H9 (cell line): ENCODE measurements at regions not wholly inside any gene's neighbourhood (a gene's known extent, or its start where the extent isn't known, plus 50 kb on each side); places are given as distances from the start of the nearest gene placed in this dataset.

Source experiments
- DNase-seq: peaks from one replicate; pipeline ENCODE4 v3.0.0-alpha.2; 2017
- H2AFZ ChIP-seq: one replicate; pipeline ENCODE4 v1.6.1; 2013; ENCODE audit warnings: mild to moderate bottlenecking, low read length, control low read depth, moderate library complexity
- H2AK5ac ChIP-seq: 2 replicates; pipeline ENCODE4 v1.6.1; 2013; ENCODE audit warnings: low read length, control low read depth, mixed read lengths; ENCODE audit not compliant: insufficient read length
- H2BK120ac ChIP-seq: one replicate; pipeline ENCODE4 v1.6.1; 2013; ENCODE audit warnings: low read depth, mild to moderate bottlenecking, low read length, control low read depth, inconsistent platforms; ENCODE audit not compliant: poor library complexity, severe bottlenecking
- H2BK12ac ChIP-seq: 2 replicates; pipeline ENCODE4 v1.6.1; 2013; ENCODE audit warnings: low read length, control low read depth, mixed read lengths, low read depth; ENCODE audit not compliant: insufficient read length
- H2BK15ac ChIP-seq: 2 replicates; pipeline ENCODE4 v1.6.1; 2013; ENCODE audit warnings: low read depth, low read length, control low read depth
- H2BK20ac ChIP-seq: one replicate; pipeline ENCODE4 v1.6.1; 2013; ENCODE audit warnings: low read depth, mild to moderate bottlenecking, low read length, control low read depth, inconsistent platforms; ENCODE audit not compliant: poor library complexity, severe bottlenecking
- H2BK5ac ChIP-seq: 2 replicates; pipeline ENCODE4 v1.6.1; 2013; ENCODE audit warnings: low read length, control low read depth, mixed read lengths; ENCODE audit not compliant: insufficient read length
- H3K14ac ChIP-seq: 2 replicates; pipeline ENCODE4 v1.6.1; 2013; ENCODE audit warnings: low read length, control low read depth; ENCODE audit not compliant: insufficient read depth
- H3K18ac ChIP-seq: 2 replicates; pipeline ENCODE4 v1.6.1; 2013; ENCODE audit warnings: low read depth, mild to moderate bottlenecking, mixed read lengths, low read length, control low read depth; ENCODE audit not compliant: insufficient read length
- H3K23ac ChIP-seq: 2 replicates; pipeline ENCODE4 v1.6.1; 2013; ENCODE audit warnings: low read length, control low read depth, mixed read lengths, low read depth; ENCODE audit not compliant: insufficient read length
- H3K23me2 ChIP-seq: 2 replicates; pipeline ENCODE4 v1.6.1; 2013; ENCODE audit warnings: low read depth, mild to moderate bottlenecking, mixed read lengths, low read length, control low read depth; ENCODE audit not compliant: insufficient read length, poor library complexity, severe bottlenecking
- H3K27ac ChIP-seq: 2 replicates; pipeline ENCODE4 v1.5.1; 2013; ENCODE audit warnings: low read length, control low read depth, mixed read lengths, low read depth; ENCODE audit not compliant: insufficient read length
- H3K27me3 ChIP-seq: 2 replicates; pipeline ENCODE4 v1.6.1; 2013; ENCODE audit warnings: low read length, control low read depth, inconsistent platforms; ENCODE audit not compliant: insufficient read depth
- H3K4ac ChIP-seq: 2 replicates; pipeline ENCODE4 v1.6.1; 2013; ENCODE audit warnings: low read depth, mild to moderate bottlenecking, control low read depth, inconsistent platforms, low read length, moderate library complexity
- H3K4me1 ChIP-seq: 2 replicates; pipeline ENCODE4 v1.6.1; 2013; ENCODE audit warnings: low read length, control low read depth, inconsistent platforms; ENCODE audit not compliant: insufficient read depth
- H3K4me2 ChIP-seq: 2 replicates; pipeline ENCODE4 v1.6.1; 2013; ENCODE audit warnings: low read length, control low read depth, mixed read lengths; ENCODE audit not compliant: insufficient read length, insufficient read depth
- H3K56ac ChIP-seq: 2 replicates; pipeline ENCODE4 v1.6.1; 2013; ENCODE audit warnings: low read depth, mild to moderate bottlenecking, mixed read lengths, low read length, control low read depth; ENCODE audit not compliant: insufficient read length
- H3K79me1 ChIP-seq: 2 replicates; pipeline ENCODE4 v1.6.1; 2013; ENCODE audit warnings: low read depth, mild to moderate bottlenecking, moderate library complexity, low read length, control low read depth, inconsistent platforms; ENCODE audit not compliant: insufficient read depth, poor library complexity, severe bottlenecking
- H3K79me2 ChIP-seq: 2 replicates; pipeline ENCODE4 v1.6.1; 2013; ENCODE audit warnings: low read length, control low read depth, inconsistent platforms; ENCODE audit not compliant: insufficient read depth
- H3K9ac ChIP-seq: 2 replicates; pipeline ENCODE4 v1.6.1; 2013; ENCODE audit warnings: low read length, control low read depth, mixed read lengths; ENCODE audit not compliant: insufficient read length; ENCODE audit errors: extremely low read depth
- H3K9me3 ChIP-seq: one replicate; pipeline ENCODE4 v1.6.1; 2013; ENCODE audit warnings: low read depth, low read length, inconsistent platforms; ENCODE audit not compliant: control insufficient read depth
- H3T11ph ChIP-seq: one replicate; pipeline ENCODE4 v1.6.1; 2013; ENCODE audit warnings: mild to moderate bottlenecking, low read length, control low read depth, inconsistent platforms
- H4K20me1 ChIP-seq: one replicate; pipeline ENCODE4 v1.6.1; 2013; ENCODE audit not compliant: control insufficient read depth, insufficient read length, insufficient read depth
- H4K5ac ChIP-seq: 2 replicates; pipeline ENCODE4 v1.6.1; 2013; ENCODE audit warnings: low read depth, mild to moderate bottlenecking, mixed read lengths, low read length, control low read depth; ENCODE audit not compliant: insufficient read length
- H4K8ac ChIP-seq: replicated peaks from 2 replicates; pipeline ENCODE4 v1.6.1; 2013; ENCODE audit warnings: low read length, control low read depth, mixed read lengths, low read depth; ENCODE audit not compliant: insufficient read length
- H4K91ac ChIP-seq: 2 replicates; pipeline ENCODE4 v1.6.1; 2013; ENCODE audit warnings: low read depth, mild to moderate bottlenecking, moderate library complexity, mixed read lengths, low read length, control low read depth; ENCODE audit not compliant: insufficient read length
- H3K27ac Mint-ChIP-seq, 3 experiments: 2 replicates in 2 of 3; 3 replicates in 1 of 3; pipeline ENCODE4 v1.8.0; 2020 to 2021; ENCODE audit warnings: mixed read lengths in 3 of 3, mild to moderate bottlenecking in 1 of 3, moderate library complexity in 1 of 3
- H3K27me3 Mint-ChIP-seq: 2 replicates; pipeline ENCODE4 v1.8.0; 2021; ENCODE audit warnings: low read depth, mild to moderate bottlenecking, moderate library complexity, mixed read lengths
- H3K36me3 Mint-ChIP-seq, 3 experiments: 2 replicates in 2 of 3; 3 replicates in 1 of 3; pipeline ENCODE4 v1.8.0; 2020 to 2021; ENCODE audit warnings: low read depth in 3 of 3, mixed read lengths in 3 of 3; ENCODE audit not compliant: insufficient read depth in 1 of 3
- H3K4me1 Mint-ChIP-seq, 2 experiments: 2 replicates each; pipeline ENCODE4 v1.8.0; 2020; ENCODE audit warnings: mixed read lengths in 2 of 2
- H3K4me3 Mint-ChIP-seq, 2 experiments: 2 replicates in 1 of 2; 3 replicates in 1 of 2; pipeline ENCODE4 v1.8.0; 2020 to 2021; ENCODE audit warnings: mild to moderate bottlenecking in 2 of 2, mixed read lengths in 2 of 2, moderate library complexity in 1 of 2
- H3K9me3 Mint-ChIP-seq, 2 experiments: 2 replicates in 1 of 2; 3 replicates in 1 of 2; pipeline ENCODE4 v1.8.0; 2020; ENCODE audit warnings: mild to moderate bottlenecking in 2 of 2, mixed read lengths in 2 of 2, moderate library complexity in 1 of 2
- WGBS: extraction: QIAGEN DNeasy Blood & Tissue Kit; methylation state at CpG from one replicate; pipeline ENCODE4 v1.1.7; 2013; ENCODE audit warnings: missing lambda C conversion rate, low lambda C conversion rate, mixed read lengths; ENCODE audit not compliant: insufficient read length; ENCODE audit errors: extremely low coverage; 5-methylcytosine and 5-hydroxymethylcytosine counted together
- TF ChIP-seq, protein P1 (sequence below): fragments of 200-600 bp; sonication (generic); conservative IDR thresholded peaks from 3 replicates; pipeline ENCODE4 v1.8.0; 2021; ENCODE audit warnings: antibody characterized with exemption, mild to moderate bottlenecking

DNA sequence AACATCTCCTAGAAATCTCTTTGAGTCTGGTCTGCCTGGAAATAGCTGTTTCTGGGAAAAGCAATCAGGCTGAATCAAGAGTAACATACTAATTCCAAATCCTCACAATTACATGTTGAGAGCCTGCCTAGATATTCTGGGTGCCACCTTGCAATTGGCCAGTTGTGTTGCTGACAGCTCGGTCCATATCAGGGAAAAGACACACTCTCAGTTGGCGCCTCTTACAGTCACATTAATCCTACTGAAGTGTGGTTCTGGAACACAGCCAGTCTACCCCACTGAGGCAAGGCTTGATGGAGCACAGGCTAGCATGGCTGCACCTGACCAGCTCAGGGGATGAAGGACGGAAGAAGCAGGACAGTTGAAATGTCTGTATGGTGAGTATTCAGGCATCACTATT is 121.4 kb upstream of the TAB2 start:
- no peak overlapping the region for H3K18ac ChIP-seq
- H3K9me3 ChIP-seq: no peaks in the 10 kb centered on the region
- H3K4ac ChIP-seq: no peak overlapping the region
- H4K5ac ChIP-seq: no peak overlapping the region
- H3K27me3 ChIP-seq: no peaks in the 10 kb centered on the region
- Mint-ChIP-seq H3K27ac (no peak overlapping the region), H3K4me1 (peaks cover 5 to 7% of the 10 kb centered on the region in 2 experiments), H3K36me3 (no peaks in the 10 kb centered on the region; a peak in 1 of 7 replicates), H3K4me3 (no peak overlapping the region), H3K27me3 (no peaks in the 10 kb centered on the region), H3K9me3 (peaks cover 0 to 7% of the 10 kb centered on the region in 2 experiments; a peak in 2 of 5 replicates)
- H4K8ac ChIP-seq: no peak overlapping the region
- no peak overlapping the region for H3T11ph ChIP-seq
- no peak overlapping the region for H3K4me2 ChIP-seq
- H3K79me2 ChIP-seq: no peaks in the 10 kb centered on the region
- no peak overlapping the region for H3K23ac ChIP-seq
- no peak overlapping the region for H4K91ac ChIP-seq
- H2AFZ ChIP-seq: no peak overlapping the region
- H3K79me1 ChIP-seq: no peaks in the 10 kb centered on the region
- H2BK120ac ChIP-seq: no peak overlapping the region
- no peak overlapping the region for H3K9ac ChIP-seq
- H2BK12ac ChIP-seq: no peak overlapping the region
- H3K56ac ChIP-seq: no peak overlapping the region
- WGBS: no CpG with 5 or more reads among the region's 3 CpGs
- H3K4me1 ChIP-seq: no peaks in the 10 kb centered on the region
- DNase-seq: no peak
- no peak overlapping the region for H2AK5ac ChIP-seq
- no peak overlapping the region for H3K27ac ChIP-seq
- TF ChIP-seq, protein P1, sequence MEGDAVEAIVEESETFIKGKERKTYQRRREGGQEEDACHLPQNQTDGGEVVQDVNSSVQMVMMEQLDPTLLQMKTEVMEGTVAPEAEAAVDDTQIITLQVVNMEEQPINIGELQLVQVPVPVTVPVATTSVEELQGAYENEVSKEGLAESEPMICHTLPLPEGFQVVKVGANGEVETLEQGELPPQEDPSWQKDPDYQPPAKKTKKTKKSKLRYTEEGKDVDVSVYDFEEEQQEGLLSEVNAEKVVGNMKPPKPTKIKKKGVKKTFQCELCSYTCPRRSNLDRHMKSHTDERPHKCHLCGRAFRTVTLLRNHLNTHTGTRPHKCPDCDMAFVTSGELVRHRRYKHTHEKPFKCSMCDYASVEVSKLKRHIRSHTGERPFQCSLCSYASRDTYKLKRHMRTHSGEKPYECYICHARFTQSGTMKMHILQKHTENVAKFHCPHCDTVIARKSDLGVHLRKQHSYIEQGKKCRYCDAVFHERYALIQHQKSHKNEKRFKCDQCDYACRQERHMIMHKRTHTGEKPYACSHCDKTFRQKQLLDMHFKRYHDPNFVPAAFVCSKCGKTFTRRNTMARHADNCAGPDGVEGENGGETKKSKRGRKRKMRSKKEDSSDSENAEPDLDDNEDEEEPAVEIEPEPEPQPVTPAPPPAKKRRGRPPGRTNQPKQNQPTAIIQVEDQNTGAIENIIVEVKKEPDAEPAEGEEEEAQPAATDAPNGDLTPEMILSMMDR: no peak
- H2BK5ac ChIP-seq: no peak overlapping the region
- no peaks in the 10 kb centered on the region for H4K20me1 ChIP-seq
- no peak overlapping the region for H3K14ac ChIP-seq
- H2BK20ac ChIP-seq: no peak overlapping the region
- no peaks in the 10 kb centered on the region for H3K23me2 ChIP-seq
- H2BK15ac ChIP-seq: 0 out of 2 replicates have a peak overlapping the region, but pooled peaks have one; percentile 52
